ENCODE measurements at regions not wholly inside any gene's neighbourhood (a gene's known extent, or its start where the extent isn't known, plus 50 kb on each side); places are given as distances from the start of the nearest gene placed in this dataset.

GRCh38 chr21:26280148-26280547 is 109.6 kb upstream of the APP start:
- no peak for TF ChIP-seq MEIS1 (CRISPR knock-in tag; IDR thresholded peaks at IDR 0.05; ENCODE audit: borderline replicate concordance)
- TF ChIP-seq ZBTB21 (tag by site-specific recombination; IDR thresholded peaks at IDR 0.05), result no peak
- no peak for TF ChIP-seq CTCF (tag by site-specific recombination; IDR thresholded peaks at IDR 0.05)
